ENCODE measurements at regions not wholly inside any gene's neighbourhood (a gene's known extent, or its start where the extent isn't known, plus 50 kb on each side); places are given as distances from the start of the nearest gene placed in this dataset.
"Not testable (repeated sequence)": the region's sequence is repeated elsewhere in the genome, so short reads cannot be mapped to it uniquely, and the experiment has no call there.

DNA sequence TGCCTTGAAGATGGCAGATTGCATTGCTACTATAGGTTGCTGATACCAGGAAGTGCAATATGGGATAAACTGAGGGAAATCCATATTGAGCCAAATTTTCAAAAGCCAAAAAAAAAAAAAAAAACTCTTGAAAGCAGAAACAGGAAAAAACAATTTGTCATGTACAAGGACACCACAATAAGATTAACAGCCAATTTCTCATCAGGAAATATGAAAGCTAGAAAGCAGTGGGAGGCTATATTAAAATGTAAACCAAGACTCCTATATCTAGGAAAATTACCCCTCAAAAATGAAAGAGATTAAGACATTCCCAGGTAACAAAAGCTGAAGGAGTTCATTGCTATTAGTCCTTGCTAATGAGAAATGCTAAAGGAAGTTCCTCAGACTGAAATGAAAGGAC, 462.8 kb upstream of the DPH6 start:
- no peak for DNase-seq

DNA sequence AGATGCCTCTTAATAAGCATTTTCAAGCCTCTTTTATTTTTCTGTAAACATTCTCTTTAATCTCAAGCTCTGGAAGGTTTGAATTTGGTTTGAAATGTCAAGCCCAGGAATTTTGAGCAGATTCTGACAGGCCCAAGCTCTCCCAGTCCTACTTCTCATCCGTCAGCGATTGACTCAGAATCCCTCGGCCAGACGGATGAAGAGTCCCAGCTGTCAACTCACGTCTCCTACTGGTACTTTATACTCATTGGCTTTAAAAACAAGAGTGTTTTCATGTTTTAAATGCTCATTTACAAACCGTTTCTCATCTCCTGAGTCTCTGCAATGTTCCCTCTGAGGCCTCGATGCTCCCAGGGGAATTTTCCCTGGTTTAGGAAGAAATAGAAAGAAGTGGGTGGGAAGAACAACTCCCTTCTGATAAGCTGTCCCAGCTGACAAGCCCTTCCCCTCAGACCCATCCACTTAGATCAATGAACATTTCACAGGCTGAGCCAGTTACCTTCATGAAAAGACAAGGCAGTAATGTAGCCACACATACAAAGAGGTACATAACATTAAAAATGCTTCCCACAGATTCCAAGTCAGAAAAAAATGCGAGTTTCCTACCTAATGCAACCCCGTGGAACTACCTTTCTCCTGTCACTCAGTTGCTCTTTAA, 478.2 kb upstream of the DPH6 start:
- DNase-seq = no peak

DNA sequence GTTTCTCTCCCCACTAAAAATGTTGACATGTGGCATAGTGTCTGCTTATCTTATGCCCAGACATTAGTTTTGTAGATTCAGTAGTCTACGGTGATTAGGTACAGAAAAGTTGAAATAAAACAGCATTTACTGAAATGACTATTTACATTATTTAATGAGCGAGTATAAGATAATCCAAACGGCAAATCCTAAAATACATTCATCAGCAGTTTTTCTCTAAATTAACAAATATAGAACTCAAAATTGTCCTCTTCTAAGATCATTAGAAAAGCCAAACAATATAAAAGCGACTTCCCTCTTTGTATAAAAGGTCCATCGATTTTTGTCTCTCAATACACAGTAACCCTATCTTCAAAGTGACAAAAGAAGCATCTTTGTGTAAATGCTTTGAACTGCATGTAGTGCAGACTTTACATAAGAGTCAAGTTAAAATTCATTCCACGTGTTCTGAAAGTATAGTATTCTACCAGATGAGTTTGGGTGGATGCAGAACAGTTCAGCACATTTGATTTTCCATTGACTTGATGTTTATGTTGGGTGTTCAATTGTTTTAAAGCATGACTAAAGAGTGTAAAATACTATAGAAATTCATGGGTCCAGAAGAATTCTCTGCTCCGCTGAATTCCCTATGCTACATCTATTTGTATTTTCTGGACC, 480.8 kb upstream of the DPH6 start:
- DNase-seq = no peak

DNA sequence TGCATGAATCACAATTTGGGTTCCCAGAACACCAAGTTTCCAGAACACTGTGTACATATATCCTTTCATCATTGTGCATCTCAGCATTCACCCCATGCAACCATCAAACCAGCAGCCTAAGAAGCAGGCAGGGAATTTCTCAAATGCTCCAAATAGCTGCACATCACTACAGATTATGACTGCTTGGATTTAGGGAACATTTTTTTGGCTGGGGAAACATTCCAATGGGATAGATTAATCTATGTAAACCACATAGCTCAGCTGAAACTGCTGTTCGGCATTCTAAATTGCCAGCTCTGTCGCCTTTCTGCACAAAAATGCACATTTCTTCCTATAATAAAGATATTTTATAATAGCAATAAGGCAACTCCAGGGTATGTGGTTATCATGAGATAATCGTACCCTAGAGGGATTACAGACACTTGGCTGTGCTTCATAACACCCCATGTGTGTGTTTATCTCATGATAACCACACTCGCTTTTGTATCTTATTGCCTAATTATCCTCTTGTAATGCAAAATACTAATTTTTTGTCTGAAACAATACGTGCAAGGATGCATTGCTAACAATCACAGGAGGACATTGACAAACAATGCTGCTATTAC, 483.7 kb upstream of the DPH6 start:
- DNase-seq = no peak

DNA sequence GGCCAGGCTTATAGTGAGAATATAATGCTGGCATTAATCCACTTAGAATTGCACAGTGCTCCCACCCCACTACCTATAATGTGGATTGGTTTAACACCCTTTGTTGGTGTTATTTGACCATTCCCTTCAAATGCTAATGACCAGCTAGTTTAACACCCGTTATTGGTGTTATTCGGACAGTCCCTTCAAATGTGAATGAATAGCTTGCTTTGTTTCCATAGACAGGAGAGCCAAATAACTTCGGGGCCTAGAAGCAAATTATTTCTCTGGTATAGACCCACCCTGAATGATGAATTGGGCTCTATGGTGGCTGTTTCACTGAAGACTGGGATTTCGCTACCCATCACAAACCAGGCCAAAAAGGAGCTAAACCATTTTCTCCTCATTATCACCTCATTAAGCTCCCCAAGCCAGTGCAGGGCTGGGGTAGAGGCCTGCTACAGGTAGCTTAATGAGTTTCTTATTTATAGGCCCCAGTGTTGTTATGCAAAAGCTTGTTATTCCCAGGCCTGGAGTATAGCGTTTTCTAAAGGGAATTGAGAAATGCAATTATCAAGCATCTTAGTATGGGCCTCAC, 494.1 kb upstream of the DPH6 start:
- no peak for DNase-seq

DNA sequence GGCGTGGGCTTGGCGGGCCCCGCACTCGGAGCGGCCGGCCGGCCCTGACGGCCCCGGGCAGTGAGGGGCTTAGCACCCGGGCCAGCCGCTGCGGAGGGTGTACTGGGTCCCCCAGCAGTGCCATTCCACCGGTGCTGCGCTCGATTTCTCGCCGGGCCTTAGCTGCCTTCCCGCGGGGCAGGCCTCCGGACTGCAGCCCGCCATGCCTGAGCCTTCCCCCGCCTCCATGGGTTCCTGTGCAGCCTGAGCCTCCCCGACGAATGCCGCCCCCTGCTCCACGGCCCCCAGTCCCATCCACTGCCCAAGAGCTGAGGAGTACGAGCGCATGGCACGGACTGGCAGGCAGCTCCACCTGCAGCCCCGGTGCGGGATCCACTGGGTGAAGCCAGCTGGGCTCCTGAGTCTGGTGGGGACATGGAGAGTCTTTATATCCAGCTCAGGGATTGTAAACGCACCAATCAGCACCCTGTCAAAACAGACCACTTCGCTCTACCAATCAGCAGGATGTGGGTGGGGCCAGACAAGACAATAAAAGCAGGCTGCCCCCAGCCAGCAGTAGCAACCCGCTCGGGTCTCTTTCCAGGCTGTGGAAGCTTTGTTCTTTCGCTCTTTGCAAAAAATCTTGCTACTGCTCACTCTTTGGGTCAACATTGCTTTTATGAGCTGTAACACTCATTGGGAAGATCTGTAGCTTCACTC, 501.2 kb upstream of the DPH6 start:
- DNase-seq = not testable (repeated sequence)

DNA sequence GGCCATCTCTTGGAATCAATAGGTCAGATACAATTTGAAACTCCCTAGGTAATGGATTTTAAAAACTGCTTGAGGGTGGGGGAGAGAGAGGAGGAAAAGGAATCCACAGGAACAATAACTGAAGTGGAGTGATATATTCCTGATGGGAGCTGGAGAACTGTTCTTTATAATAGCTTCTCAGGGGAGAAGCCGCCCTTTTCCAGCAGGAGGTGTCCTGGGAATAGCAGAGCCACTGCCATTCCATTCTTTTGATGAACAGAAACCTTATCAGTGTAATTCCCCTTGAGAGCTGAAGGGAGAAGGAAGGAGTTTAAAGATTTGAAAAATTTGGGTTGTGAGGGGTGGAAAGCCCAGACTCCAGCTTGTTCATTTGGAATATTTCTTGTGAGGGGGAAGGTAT, 504.9 kb upstream of the DPH6 start:
- DNase-seq = no peak

DNA sequence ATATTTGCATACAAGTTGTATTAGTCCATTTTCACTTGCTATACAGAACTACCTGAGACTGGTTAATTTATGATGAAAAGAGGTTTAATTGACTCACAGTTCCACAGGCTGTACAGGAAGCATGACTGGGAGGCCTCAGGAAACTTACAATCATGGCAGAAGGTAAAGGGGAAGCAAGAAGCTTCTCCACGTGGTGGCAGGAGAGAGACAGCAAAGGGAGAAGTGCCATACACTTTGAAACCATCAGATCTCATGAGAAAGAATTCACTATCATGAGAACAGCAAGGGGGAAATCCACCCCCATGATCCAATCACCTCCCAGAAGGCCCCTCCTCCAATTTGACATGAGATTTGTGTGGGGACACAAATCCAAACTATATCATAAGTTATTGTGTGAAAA, 506.7 kb upstream of the DPH6 start:
- DNase-seq = not testable (repeated sequence)

DNA sequence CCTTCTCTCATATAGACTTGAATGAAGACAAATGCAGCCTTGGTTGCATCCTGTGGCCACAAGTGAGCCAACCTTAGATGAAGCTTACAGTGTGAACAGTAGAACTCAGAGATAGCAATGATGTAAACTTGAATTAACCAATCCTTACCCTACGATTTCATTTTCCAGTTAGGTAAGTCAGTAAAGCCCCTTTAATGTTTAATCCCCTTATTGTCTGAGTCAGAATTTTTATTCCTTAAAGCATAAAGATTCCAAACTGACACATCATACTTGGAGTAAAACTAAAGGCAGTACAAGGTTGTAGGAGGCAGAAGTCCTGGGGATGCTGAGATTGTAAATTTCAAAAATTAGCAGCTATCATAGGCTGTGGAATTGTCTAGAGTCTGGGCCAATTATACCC, 507.8 kb upstream of the DPH6 start:
- no peak for DNase-seq

DNA sequence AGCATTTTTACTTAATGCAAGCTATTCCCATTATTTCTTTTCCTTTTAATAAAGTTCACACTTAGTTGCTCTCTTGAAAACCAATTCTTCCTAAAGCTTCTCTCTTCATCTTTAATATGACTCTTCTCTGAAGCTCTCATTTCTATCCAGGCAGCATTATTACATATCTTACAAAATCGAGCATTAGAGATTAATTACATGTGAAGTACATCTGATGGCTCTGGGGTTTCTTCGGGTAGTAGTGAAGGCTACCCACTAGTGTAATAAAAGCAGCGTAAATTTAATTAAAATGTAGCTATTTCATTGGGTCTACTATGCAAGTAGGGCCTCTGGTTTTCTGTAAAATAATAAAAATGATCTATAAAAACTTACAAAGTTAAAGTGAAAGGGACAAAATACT, 513.6 kb upstream of the DPH6 start:
- no peak for DNase-seq

DNA sequence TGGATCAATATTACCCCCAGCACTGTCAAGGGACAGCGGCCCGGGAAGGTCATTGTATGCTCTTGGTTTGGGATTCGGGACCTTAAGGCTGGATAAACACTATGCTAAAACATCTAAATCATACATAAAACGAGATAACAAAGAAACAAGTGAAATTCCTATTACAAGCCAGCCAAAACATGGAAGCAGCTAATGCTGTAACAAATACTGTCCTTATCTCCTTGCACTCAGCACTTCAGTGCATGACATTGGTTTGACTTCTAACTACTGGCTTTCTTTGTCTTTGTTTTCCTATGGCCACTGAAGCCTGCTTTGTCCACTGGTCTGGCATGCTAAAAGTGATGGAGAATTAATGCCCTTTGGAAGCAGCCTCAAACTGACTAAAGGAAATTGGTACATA, 516.4 kb upstream of the DPH6 start:
- no peak for DNase-seq

DNA sequence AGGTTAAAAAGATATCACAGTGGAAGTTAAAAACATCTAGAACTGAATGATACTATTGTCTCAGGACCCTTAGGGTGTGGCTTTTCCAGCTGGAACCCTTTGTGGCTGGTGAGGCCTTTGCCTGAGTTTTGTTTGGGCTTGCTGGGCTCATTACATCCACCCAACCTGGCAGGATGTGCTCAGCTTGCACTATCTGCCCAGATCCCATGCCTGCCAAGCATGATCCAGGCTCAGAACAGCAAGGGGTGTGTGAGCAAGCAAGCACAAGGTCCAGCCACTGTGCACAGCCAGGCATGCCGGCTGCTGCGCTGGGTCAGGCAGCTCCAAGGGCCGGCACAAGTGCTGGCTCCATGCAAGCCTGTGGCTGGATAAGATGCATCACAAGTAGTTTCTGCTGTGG, 512.7 kb upstream of the CDIN1 start:
- DNase-seq = no peak

DNA sequence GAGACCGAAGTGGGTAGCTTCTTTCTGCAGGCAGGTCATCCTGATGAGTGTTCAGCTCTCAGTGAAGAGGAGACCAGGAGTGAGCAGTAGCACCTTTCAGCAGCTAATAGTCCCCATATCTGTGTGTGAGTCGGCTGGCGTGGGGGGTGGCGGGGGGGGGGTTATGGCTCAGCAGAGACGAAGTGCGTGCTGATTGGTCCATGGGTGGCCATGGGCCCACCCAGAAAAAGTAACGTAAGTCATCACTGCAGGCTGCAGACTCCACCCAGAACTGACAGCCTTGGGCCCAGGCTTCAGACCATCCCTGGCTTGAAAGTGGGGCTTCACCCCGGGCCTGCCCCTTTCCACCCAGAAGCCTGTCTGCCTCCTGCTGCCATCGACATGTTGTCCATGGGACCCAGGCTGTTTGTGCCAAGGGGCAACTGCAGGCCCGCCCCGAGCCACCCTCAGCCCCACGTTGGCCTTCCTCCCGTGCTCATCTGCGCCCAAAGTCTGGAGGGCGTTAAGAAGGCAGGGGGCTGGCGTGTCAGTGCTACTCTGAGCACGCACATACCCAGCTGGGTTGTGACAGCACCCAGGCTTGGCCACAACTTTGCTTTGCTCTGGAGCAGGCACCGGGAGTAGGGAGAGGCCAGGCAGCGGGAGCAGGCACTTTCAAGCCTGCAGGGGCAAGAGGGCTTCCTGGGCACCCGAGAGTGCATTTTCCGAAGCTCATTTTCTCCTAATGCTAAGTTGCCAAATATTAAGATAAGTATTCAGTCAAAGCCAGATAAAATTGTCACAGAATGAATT, 511.7 kb upstream of the CDIN1 start:
- DNase-seq = no peak

DNA sequence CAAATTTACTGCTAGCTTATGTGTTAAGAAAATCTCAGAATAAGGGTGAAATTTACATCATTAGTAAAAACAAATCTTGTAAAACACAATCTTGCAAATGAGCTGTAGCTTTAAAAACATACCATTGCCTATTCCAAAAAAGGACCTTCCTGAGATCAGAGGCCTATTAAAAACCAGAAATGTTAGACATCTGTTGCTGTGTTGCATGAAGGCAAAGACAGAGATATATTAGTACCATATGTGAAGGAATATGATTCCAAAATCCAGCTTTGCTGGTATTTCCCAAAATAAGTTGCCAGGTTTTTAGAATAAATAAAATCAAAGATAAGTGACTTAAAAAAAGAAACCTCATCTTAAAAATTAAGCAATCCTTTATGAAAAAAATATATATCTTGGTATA, 504.1 kb upstream of the CDIN1 start:
- no peak for DNase-seq

DNA sequence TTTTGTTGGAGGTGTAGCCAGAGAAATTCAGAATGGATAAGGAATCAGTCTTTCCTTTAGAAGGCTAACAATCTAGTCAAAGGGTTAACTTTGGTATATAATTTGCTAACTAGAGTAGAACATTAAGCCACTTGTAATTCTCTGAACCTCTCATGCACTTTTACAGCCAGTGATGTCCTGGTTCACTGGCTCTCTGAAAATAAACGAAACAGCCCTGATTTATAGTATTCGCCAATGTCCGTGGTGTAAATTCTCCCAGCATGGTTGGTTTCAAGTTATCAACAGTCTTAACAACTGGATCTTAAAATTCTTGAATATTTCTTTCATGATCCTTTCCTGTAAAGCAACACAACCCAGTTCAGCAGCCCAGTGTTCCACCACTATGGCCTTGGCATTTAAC, 500.4 kb upstream of the CDIN1 start:
- no peak for DNase-seq

DNA sequence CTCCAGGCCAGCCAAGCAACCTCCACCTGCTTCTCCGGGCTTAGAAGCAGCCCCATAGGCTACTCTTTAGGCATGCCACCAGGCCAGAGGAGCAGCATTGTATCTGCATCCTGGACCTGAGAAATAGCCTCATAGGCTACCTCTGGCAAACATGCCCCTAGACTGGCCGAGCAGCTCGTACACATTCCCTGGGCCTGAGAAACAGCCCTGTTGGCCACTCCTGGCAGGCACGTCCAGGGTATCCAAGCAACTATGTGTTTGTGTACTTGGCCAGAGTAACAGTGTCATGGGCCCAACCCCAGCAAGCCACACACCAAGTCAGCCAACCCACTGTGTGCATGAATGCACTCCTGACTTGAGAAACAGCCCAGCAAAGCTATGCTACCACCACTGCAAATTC, 498.7 kb upstream of the CDIN1 start:
- DNase-seq = no peak

DNA sequence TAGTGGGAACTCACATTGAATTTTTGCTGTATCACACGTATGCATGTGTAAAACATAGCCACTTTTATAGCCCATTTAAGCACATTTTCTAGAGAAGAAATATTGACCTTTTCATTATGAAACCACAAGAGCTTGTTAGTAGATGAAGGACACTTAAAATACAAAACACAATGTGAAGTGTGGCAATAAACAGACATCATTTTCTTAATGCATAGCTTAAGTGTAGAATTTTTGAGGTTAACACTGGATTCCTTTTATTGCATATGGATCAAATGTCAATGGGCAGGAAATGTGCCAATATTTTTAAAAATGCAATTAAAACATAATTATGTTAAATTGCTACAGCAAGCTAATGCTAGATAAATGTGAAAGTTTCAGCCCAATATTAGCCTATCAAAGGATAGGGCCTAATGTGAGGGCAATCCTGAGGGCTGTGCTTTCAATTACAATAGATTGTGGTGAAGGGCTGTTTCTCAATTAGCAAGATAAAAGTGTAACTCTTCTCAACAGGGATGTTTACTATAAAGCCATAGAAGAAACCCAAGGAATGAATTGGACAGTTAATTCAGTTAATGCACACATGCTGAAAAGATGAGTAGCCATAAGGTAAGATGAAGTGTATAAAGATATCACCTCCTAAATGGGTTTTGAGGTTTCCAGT, 489.0 kb upstream of the CDIN1 start:
- DNase-seq = peak; percentile 1

DNA sequence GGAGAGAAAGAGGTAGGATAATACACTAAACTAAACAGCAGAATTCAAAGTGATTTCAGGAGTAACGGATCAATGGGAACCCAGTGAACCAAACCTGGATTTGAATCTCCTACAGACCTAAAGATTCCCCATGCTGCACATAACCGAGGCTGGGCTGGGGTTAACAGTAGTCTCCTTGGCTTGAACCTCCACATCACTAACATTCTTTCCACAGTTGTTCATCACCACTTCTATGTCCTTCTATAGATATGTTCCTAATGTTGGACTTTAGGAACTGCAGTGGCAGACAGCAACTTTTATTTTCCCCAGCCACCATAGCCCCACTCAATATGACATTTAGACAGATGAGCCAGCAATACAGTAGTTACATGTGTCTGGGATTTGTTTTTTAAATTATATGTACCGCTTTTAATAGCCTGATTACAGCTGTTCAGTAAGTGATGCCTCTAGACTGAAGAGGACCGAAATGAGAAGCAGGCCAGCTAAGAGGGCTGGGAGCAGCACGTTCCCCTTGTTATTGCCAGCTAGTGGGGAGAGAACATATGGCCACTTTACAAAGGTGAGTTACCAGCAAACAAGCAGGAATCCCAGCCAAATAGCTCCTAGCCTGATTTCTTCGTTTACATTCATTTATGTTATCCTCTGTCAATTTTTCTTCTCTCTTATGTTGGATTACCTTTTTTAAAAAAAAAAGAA, 472.6 kb upstream of the CDIN1 start:
- no peak for DNase-seq

DNA sequence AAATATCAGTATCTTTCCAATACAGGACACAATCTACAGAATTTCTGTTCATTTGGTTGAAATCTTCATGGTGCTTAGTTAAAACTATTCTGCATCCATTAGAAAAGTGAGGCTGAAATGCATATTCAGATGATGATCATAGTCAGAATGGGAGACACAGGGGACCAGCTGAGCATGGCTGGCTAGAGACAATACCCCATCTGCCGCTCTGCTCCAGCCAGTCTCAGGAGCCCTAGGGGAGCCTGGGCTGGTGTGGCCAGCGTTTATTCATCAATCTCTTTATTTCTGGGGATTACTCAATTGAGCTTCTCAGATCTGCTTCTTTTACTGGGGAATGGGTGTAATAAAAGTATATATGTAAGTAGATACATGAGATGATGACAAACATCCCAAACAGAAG, 470.9 kb upstream of the CDIN1 start:
- DNase-seq = no peak

DNA sequence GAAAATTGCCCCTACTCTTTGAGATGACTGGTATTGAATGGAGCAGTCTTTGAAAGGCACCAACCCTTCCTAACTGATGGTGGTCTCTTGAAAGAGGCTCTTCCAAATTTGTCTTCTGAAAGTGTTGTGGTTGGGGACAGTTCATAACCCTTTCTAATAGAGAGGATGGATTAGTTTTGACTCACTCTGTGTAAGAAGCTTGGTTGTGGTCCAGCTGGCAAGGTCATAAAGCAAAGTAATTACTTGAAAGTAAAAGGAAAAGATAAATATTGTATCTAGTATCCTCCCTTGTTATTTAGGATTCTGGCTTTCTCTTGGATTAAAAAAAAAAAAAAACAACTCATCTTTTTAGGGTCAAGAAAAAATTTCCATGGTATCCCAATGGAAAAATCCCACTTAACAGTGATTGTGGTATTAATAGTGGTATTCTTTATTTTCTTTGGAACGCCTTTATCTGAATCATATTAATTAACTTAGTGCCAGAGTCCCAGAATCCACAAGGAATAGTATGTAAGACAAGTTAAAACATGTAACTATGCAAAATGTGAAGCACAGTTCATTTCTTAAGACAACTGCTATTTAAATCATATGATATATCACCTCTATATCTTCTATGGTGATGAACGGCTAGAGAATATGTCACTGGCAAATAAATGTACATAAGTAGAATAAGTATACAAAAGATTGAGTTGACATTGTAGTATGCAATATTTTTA, 469.3 kb upstream of the CDIN1 start:
- no peak for DNase-seq

DNA sequence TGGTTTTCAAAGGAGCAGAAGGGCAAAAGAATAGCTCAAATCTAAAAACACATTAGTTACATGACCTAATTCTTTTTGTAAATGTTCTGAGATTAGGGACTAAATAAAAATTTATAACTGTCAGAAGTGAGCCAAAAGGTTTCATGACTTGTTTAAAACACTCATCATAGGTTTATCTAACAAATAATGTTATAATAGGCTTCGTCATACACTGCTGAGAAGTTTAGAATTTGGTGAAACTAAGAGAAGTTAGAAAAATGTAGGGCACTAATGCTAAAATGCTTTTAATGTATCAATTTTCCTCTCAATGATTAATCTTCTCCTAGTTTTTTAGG, 468.8 kb upstream of the CDIN1 start:
- no peak for DNase-seq

All from DMS153 (cell line).